GM21423 (cell line): ENCODE measurements at regions not wholly inside any gene's neighbourhood (a gene's known extent, or its start where the extent isn't known, plus 50 kb on each side); places are given as distances from the start of the nearest gene placed in this dataset.
"Not testable (repeated sequence)": the region's sequence is repeated elsewhere in the genome, so short reads cannot be mapped to it uniquely, and the experiment has no call there.

Experiments
- ATAC-seq: cut with Tn5 transposase; IDR thresholded peaks from one replicate; pipeline ENCODE4 v1.9.1; 2021; ENCODE audit warnings: mild to moderate bottlenecking, moderate library complexity; ENCODE audit not compliant: unreplicated experiment

DNA sequence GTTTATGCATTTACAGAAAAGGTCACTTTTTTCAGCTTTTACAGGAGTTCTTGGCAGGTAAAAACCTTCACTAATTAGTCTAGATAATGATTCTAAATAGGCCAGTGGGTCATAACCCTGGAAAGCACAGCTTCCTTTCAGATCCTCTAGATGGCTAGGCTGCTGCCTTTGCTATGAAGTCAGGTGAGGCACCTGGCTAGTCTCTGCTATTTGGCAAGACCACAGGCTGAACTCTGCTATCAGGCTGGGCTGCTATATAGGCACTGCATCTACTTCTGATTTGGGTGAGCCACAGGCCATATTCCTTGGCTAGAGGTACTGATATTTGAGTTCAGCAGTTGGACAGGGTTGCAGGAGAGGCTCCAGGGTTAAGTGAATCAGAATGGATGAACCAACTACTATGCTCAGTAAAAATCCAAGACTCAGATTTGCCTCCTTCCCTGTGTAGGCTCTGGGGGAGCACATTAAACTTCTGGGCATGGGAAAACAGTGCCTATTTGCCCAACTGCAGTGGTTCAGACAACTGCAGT lies 665.7 kb upstream of the TBL1XR1 start:
- ATAC-seq, result no peak

DNA sequence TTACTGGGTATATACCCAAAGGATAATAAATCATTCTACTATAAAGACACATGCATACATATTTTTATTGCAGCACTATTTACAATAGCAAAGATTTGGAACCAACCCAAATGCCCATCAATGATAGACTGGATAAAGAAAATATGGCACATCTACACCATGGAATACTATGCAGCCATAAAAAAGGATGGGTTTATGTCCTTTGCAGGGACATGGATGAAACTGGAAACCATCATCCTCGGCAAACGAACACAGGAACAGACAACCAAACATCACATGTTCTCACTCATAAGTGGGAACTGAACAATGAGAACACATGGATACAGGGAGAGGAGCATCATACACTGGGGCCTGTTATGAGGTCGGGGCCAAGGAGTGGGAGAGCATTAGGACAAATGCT lies 665.0 kb upstream of the KCNMB2 start:
- not testable (repeated sequence) for ATAC-seq

- ATAC-seq, result no peak
Measured at GRCh38 chr3:177878192-177878591, 658.0 kb upstream of the KCNMB2 start.

- ATAC-seq, result no peak
Measured at GRCh38 chr3:177878957-177879356, 657.3 kb upstream of the KCNMB2 start.

GRCh38 chr3:177881351-177881750 lies 654.9 kb upstream of the KCNMB2 start:
- no peak for ATAC-seq

GRCh38 chr3:177882124-177882648 lies 654.0 kb upstream of the KCNMB2 start:
- ATAC-seq, result no peak

GRCh38 chr3:177883091-177883490 lies 653.1 kb upstream of the KCNMB2 start:
- no peak for ATAC-seq

GRCh38 chr3:177883957-177884356 lies 652.3 kb upstream of the KCNMB2 start:
- ATAC-seq, result no peak

- no peak for ATAC-seq
Measured at GRCh38 chr3:177885063-177885462, 651.2 kb upstream of the KCNMB2 start.

DNA sequence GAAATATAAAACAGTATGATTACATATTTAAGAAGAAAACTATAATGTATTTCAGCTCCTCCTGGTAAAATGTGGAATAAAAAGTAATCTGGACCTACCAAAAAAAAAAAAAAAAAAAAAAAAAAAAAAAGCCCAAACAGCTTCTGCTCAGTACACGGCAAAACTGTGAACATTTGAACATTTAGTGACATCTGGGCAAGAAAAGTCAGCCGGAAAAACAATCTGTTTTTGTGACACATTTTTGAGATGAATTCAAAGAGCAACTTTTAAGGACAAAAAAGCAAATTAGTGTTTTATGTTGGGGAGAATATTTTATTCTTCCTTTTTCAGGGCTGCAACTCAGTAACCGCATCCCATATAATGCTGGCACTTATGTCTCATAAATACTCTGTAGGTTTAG lies 649.7 kb upstream of the KCNMB2 start:
- ATAC-seq, result no peak

DNA sequence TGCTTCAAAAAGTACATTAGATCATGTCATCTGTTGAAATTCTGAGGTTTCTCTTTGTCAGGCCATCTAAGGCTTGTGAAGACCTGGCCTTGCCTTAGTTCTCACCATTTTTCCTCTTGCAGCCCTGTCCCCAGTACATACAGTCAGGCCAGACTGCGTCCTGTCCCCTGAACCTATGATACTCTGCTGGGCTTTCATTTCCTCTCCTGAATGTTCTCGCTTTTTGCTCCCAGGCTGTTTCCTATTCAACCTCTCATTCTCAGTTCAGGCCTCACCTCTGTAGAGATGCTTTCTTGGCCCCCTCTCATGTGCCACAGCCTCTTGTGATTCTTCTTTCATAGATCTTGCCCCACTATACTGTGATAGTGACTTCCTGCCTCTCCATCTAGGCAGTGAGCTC lies 648.8 kb upstream of the KCNMB2 start:
- peak; percentile 53 for ATAC-seq

DNA sequence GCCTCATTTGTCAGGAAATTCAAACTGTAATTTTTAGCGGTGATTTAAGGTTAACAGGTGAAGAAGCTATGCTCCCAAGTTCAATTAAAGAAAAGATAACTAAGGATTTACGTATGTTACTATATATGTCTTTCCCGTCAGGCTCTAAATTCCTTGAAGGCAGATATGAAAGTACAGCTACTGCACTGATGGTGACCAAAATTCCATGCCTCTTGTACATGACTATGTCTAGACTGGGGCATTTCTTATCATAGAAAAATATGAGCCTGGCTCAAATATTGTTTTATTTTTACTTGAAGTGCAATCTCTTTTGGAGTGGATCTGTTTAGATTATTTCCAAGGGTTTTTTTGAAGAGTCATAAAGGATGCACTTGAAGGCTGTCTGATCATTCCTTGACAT lies 647.1 kb upstream of the KCNMB2 start:
- ATAC-seq, result no peak

GRCh38 chr3:177889652-177890358 lies 646.4 kb upstream of the KCNMB2 start:
- no peak for ATAC-seq

DNA sequence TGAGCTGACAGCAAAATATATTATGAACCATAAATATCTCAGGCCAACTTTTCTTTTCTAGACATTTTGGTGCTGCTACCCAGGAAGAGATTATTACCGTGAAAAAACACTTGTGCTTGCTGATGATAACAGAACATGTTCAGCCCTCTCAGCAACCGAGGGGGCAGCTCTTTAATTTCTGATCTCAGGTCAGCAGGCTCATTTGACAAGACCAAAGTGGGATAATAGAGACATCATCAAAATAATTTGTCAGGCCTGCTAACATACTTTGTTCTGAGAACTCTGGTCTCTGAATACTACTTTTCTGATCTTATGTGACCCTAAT lies 645.9 kb upstream of the KCNMB2 start:
- ATAC-seq, result no peak

GRCh38 chr3:177891569-177891968 lies 644.7 kb upstream of the KCNMB2 start:
- not testable (repeated sequence) for ATAC-seq

- no peak for ATAC-seq
Measured at GRCh38 chr3:177893331-177893730, 642.9 kb upstream of the KCNMB2 start.

- no peak for ATAC-seq
Measured at GRCh38 chr3:177894081-177894728, 642.0 kb upstream of the KCNMB2 start.

DNA sequence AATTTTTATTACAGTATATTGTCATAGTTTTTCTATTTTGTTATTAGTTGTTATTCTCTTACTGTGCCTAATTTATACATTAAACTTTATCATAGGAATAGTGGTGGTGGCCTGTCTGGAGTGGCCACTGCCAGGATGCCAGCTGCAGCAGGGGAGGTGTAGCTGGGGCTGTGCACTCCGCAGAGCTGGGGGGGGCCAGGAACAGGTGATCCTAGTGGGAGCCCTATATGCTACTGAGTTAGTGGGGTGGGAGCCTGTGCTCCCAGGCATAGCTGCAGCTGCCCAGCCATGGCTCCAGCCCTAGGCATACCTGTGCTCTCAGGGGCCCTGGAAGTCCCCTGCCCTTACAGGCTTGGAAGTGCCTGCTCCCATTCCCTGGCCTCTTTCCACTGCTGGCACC lies 638.1 kb upstream of the KCNMB2 start:
- no peak for ATAC-seq

DNA sequence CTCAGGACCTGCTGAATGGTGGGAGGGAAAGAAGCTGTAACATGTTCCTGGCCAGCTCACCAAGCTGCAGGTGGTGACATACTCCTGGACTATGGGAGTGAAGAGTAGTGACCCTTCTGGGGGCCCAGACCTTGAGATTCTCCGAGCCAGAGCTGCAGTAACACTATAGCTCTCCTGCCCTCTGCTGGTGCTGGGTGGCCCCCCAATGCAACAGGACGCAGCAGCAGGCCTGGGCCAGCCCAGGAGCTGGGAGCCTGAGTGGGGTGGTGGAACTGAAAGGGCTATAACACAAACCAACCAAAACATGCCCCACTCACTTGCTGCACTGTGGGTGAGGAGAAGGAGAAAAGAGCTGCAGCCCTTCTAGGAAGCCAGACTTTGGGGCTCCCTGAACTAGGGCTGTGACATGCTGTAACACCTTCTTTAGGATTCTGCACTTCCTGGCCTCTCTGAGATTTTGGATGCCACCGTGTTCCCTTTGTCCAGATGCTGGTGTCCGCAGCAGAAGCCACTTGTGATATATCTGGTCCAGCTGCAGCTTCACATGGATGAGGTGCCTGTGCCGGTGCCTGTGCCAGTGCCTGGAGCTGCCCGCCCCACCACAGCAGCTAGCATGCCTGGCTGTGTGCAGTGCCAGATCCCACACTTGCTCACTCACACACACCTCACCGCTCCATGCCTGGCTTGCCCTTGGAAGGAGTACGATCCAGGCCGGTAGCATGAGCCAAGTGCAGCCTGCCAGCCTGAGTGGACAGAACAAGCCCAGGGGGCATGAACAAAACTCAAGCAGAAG lies 636.8 kb upstream of the KCNMB2 start:
- no peak for ATAC-seq

DNA sequence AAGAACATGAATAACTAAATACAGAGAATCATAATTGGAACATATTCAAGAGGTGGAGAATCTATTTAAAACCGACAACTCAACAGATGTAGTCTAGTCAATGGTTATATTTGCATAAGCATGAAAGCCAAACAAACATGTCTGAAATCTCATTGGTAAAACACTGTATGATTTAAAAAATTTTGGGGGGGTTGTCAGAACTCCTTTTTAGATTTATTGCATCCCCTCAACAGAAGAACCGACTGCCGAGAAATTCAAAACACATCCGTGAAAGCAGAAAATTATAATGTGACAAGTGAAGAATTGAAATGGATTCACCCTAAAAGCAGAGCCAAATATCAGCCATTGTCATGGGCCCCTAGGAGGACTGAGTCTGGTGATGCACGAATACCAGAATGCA lies 633.4 kb upstream of the KCNMB2 start:
- ATAC-seq, result no peak

GRCh38 chr3:177904621-177905020 lies 631.6 kb upstream of the KCNMB2 start:
- no peak for ATAC-seq
